Uterus (tissue), 2 donors: ENCODE measurements at regions not wholly inside any gene's neighbourhood (a gene's known extent, or its start where the extent isn't known, plus 50 kb on each side); places are given as distances from the start of the nearest gene placed in this dataset.

Source experiments
- POLR2A ChIP-seq, 2 donors: fragments of 450-650 bp; IDR thresholded peaks; one replicate each; pipeline ENCODE4 v1.6.1; 2016; ENCODE audit warnings: antibody characterized with exemption in 2 of 2, mild to moderate bottlenecking in 1 of 2, moderate library complexity in 1 of 2
- TF ChIP-seq, protein P1 (sequence below), 4 experiments: fragments of 200-600 bp in 2 of 4; fragments of 450-650 bp in 2 of 4; sonication (generic) in 2 of 4; IDR thresholded peaks; one replicate each; pipeline ENCODE4 v1.5.1; 2016 to 2019; ENCODE audit warnings: antibody characterized with exemption in 4 of 4, mild to moderate bottlenecking in 2 of 4, moderate library complexity in 1 of 4

DNA sequence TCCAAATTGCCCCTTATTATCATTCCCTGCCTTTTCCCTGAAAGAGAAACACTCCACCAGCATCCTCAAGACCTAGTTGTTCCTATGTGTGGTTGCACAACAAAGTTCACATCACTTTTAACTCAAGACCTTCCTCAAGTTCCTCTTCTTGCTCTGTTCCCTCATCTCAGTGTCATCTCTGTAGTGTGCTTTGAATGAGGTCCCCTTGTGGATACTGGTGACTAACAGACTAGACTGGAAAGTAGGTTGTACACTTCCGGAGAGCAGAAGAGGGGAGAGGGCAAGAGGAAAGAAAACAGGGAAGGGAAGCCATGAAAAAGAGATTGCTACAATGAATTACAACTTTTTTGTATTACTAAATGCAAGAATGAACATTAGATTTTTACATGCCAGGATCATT is 853.8 kb downstream of the USP25 start:
- TF ChIP-seq POLR2A (IDR thresholded peaks at IDR 0.05) = no peak
- TF ChIP-seq, protein P1, sequence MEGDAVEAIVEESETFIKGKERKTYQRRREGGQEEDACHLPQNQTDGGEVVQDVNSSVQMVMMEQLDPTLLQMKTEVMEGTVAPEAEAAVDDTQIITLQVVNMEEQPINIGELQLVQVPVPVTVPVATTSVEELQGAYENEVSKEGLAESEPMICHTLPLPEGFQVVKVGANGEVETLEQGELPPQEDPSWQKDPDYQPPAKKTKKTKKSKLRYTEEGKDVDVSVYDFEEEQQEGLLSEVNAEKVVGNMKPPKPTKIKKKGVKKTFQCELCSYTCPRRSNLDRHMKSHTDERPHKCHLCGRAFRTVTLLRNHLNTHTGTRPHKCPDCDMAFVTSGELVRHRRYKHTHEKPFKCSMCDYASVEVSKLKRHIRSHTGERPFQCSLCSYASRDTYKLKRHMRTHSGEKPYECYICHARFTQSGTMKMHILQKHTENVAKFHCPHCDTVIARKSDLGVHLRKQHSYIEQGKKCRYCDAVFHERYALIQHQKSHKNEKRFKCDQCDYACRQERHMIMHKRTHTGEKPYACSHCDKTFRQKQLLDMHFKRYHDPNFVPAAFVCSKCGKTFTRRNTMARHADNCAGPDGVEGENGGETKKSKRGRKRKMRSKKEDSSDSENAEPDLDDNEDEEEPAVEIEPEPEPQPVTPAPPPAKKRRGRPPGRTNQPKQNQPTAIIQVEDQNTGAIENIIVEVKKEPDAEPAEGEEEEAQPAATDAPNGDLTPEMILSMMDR (IDR thresholded peaks at IDR 0.05) = no peak
